ENCODE measurements at regions not wholly inside any gene's neighbourhood (a gene's known extent, or its start where the extent isn't known, plus 50 kb on each side); places are given as distances from the start of the nearest gene placed in this dataset.
"Not testable (repeated sequence)": the region's sequence is repeated elsewhere in the genome, so short reads cannot be mapped to it uniquely, and the experiment has no call there.

- POLR2A ChIA-PET (ENCODE audit: low non-redundant PET), result not testable (repeated sequence)
These were observed 150.7 kb upstream of the FOXA2 start for GRCh38 chr20:22734946-22735647.

DNA sequence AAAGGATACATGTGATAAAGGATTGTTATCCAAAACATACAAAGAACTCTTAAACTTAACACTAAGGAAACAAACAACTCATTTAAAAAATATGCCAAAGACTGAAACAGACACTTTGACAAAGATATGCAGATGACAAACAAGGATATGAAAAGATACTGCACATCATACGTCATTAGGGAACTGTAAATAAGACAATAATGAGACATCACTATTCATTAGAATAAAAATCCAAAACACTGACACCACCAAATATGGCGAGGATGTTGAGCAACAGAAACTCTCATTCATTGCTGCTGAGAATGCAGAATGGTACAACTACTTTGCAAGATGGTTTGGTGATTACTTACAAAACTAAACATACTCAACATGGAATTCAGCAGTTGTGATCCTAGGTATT lies 156.5 kb upstream of the FOXA2 start:
- TF ChIP-seq CTCF (conservative IDR thresholded peaks at IDR 0.05; ENCODE audit: low read depth, low read length) (no peak), EZH2 (IDR thresholded peaks at IDR 0.05; ENCODE audit: borderline replicate concordance, low read depth, low read length, poor library complexity, severe bottlenecking) (no peak)
- DNase-seq (ENCODE audit: low spot score), result no peak
- no TSS peak for BruUV-seq (replicated peaks)

More at GRCh38 chr20:22734946-22735647, 150.7 kb upstream of the FOXA2 start:
- BruUV-seq (replicated peaks); intact Hi-C loops (cut with micrococcal nuclease; ENCODE audit: unreplicated experiment); H3K27ac ChIP-seq (ENCODE audit: low read depth, low read length, poor library complexity, severe bottlenecking); CTCF ChIA-PET; H3K36me3 ChIP-seq (ENCODE audit: insufficient read depth, low read length, poor library complexity, severe bottlenecking); H3K4me1 ChIP-seq (ENCODE audit: insufficient read depth, low read length, poor library complexity, severe bottlenecking); H3K4me3 ChIP-seq (ENCODE audit: low read depth, low read length, poor library complexity, severe bottlenecking); H3K9me3 ChIP-seq (ENCODE audit: low read depth, low read length, poor library complexity, severe bottlenecking); H3K27me3 ChIP-seq (replicated peaks; ENCODE audit: insufficient read depth, low read depth, low read length, poor library complexity): not testable (repeated sequence)
- TF ChIP-seq CTCF (conservative IDR thresholded peaks at IDR 0.05; ENCODE audit: low read depth, low read length), result peak; percentile 36
- DNase-seq (ENCODE audit: low spot score), result peak; percentile 15

DNA sequence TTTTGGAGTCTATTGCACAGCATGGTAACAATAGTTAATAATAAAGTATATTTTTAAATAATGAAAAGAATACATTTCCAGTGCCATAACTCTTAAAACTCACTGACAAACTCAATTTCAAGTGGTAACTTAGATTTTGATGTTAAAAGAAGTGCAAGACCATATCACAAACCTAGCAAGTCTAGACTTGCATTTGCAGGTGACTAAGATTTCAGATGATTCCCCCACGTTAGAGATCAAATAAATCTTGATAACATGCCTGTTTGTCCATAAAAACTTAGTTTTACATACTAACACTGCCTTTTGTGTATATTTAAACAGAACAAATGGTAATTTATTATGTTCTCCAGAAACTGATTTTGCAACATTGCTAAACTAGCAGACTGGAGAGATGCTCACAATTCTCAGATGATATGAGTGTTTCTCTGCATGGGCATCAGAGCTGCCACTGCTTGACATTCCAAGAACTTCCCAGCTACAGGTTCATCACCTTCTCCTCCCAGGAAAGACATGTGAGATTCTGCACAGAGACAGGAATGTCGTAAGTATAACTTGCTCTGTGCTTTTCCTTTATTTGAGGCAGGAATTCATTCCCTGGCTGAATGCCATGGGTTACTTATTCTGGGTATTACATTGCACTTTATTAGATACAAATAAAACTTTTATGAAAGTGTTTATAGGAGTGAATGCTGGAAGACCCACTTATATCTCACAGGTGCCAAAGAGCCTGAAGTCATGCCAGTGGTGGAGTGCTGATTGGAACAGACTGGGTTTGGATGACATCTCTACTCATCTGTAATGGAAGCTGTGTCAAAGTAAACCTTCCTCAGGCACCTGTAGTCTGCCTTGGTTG lies 160.2 kb upstream of the FOXA2 start:
- no TSS peak for BruUV-seq (replicated peaks)
- Histone ChIP-seq H3K4me3 (ENCODE audit: low read depth, low read length, poor library complexity, severe bottlenecking) (no peak overlapping the region), H3K27me3 (replicated peaks; ENCODE audit: insufficient read depth, low read depth, low read length, poor library complexity) (no peaks in the 10 kb centered on the region), H3K9me3 (ENCODE audit: low read depth, low read length, poor library complexity, severe bottlenecking) (no peaks in the 10 kb centered on the region), H3K4me1 (ENCODE audit: insufficient read depth, low read length, poor library complexity, severe bottlenecking) (no peaks in the 10 kb centered on the region), H3K27ac (ENCODE audit: low read depth, low read length, poor library complexity, severe bottlenecking) (no peak overlapping the region), H3K36me3 (ENCODE audit: insufficient read depth, low read length, poor library complexity, severe bottlenecking) (no peaks in the 10 kb centered on the region)
- TF ChIP-seq EZH2 (IDR thresholded peaks at IDR 0.05; ENCODE audit: borderline replicate concordance, low read depth, low read length, poor library complexity, severe bottlenecking) (no peak), CTCF (conservative IDR thresholded peaks at IDR 0.05; ENCODE audit: low read depth, low read length) (no peak)
- ChIA-PET POLR2A (ENCODE audit: low non-redundant PET) (no interaction called here), CTCF (no interaction called here)
- DNase-seq (ENCODE audit: low spot score), result no peak
- intact Hi-C loops (cut with micrococcal nuclease; ENCODE audit: unreplicated experiment), result no loop called here

More for the DNA sequence above, 156.5 kb upstream of the FOXA2 start:
- CTCF ChIA-PET, result no interaction called here
- Histone ChIP-seq H3K27ac (ENCODE audit: low read depth, low read length, poor library complexity, severe bottlenecking) (no peak overlapping the region), H3K27me3 (replicated peaks; ENCODE audit: insufficient read depth, low read depth, low read length, poor library complexity) (no peaks in the 10 kb centered on the region), H3K4me3 (ENCODE audit: low read depth, low read length, poor library complexity, severe bottlenecking) (no peak overlapping the region), H3K4me1 (ENCODE audit: insufficient read depth, low read length, poor library complexity, severe bottlenecking) (no peaks in the 10 kb centered on the region), H3K9me3 (ENCODE audit: low read depth, low read length, poor library complexity, severe bottlenecking) (no peaks in the 10 kb centered on the region), H3K36me3 (ENCODE audit: insufficient read depth, low read length, poor library complexity, severe bottlenecking) (no peaks in the 10 kb centered on the region)
- intact Hi-C loops (cut with micrococcal nuclease; ENCODE audit: unreplicated experiment), result no loop called here
- POLR2A ChIA-PET (ENCODE audit: low non-redundant PET), result no interaction called here
